CD4-positive, alpha-beta T cell treated with Interleukin-4 for 4 hours (primary cell): ENCODE measurements at regions not wholly inside any gene's neighbourhood (a gene's known extent, or its start where the extent isn't known, plus 50 kb on each side); places are given as distances from the start of the nearest gene placed in this dataset.

ENCODE experiments used
- DNase-seq: peaks from one replicate; pipeline ENCODE4 v3.0.0-alpha.2; 2020

GRCh38 chr3:161444694-161445077, 51.9 kb upstream of the OTOL1 start:
- DNase-seq, result no peak

DNA sequence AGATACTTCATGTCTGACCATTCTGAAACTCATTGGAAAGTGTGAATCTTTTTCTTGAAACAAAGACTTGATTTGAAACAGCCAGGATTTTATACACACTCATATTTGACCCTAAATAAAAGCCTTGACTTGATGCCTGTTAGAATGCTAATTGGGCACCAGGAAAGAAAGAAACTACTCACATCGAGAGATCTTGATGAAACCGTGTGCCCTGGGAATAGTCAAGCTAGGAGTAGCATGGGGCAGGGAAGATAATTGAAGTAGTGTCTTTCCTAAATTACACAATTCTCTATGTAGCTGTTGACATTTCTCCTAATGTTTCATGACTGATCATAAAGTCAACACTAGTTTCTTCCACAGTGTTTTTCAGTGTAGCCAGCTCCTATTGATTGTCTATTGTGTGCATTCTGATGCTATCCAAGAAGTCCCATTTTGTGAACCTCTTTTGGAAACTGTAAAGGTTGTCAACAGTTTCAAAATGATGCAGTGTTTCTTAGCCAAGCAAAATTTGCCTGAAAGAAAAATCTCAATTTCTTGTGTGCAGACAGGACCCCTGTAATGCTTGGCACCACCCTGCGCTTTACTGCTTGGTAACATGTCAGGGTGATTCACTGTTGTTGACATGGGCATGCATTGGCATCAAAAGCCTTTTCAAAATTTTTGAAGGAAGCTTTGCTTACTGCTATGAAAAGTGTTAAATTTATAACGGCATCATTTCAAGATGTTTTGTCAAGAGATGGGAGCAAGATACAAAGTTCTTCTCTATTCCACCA, 52.5 kb upstream of the OTOL1 start:
- DNase-seq, result no peak

- no peak for DNase-seq
Observed at GRCh38 chr3:161430307-161430706, 59.0 kb upstream of the SPTSSB start.

GRCh38 chr3:161427347-161427746, 56.0 kb upstream of the SPTSSB start:
- no peak for DNase-seq

DNA sequence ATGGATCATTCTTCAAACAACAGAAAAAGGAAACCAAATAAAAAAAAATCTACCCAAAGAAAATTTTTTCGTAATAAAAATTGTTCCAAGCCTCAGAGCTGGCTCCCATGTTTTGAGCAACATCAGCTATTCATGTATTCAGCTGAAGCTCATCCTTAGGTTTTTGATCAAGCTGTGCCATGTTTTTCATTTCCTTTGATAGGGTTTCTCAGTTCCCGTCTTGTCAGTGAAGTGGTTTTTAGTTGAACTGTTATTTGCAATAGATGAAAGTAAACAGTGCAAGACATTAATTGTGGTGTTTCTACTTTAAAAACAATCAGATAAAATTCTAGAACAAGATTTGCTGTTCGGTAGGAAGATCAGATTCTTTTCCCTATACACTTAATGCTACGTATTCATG, 55.4 kb upstream of the SPTSSB start:
- no peak for DNase-seq

DNA sequence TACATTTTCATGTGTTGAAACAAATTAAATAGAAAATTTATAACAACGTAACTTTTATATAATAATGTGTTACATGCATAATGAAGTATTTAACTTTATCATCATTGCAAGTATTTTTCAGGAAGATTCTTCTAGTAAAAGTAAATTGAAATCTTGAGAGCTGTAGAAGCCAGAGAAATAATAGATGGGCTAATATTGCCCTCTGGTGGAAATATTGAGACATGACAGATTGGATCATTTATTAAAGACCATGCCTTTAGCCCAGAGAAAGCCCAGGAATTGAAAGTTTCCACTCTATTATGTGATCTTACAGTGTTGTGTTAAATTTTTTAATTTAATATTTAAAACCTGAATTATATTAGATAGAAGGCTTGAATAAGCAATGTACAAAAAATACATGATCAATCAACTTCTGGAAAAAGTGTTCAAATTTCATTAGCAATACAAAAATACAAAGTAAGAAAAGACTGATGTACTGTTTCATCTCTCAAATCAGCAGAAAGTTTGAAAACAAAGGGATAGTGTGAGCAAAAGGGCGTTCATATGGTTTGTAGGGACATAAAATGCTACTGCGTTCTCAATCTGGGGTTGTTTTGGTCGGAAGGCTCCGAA, 52.7 kb upstream of the SPTSSB start:
- peak; percentile 48 for DNase-seq

DNA sequence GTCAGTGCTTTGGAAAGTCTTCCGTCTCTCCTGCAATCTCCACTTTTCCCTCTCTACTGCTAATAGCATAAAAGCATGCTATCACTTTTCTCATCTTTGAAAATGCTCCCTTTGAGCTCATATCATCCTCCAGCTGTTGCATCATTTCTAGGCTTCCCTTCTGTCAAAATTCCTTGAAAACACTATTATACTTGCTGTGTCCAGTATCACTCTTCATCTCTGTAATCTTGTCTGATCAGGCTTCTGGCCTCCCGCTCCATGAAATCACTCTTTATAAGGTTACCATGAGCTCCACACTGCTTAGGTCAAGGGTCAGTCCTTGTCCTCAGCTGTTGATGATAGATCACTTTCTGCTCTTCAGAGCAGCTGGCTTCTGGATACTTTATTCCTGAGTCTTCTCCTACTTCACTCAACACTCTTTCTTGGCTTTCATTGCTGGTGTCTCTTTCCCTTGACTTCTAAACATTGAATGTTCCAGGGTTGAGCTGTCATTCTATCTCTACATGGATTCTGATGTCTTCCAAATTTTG, 50.9 kb upstream of the SPTSSB start:
- DNase-seq, result no peak
